ENCODE measurements at regions not wholly inside any gene's neighbourhood (a gene's known extent, or its start where the extent isn't known, plus 50 kb on each side); places are given as distances from the start of the nearest gene placed in this dataset.
A peak's percentile ranks its signal among the peaks of the same experiment; 100 is the strongest.

- no peak overlapping the region for H3K27ac Mint-ChIP-seq
- H3K9me3 Mint-ChIP-seq, result peaks cover 4 to 14% of the 10 kb centered on the region in 2 donors
- ATAC-seq (no peak), DNase-seq (ENCODE audit: low spot score in 2 of 2) (no peak)
- peaks cover 10 to 32% of the 10 kb centered on the region in 2 donors for H3K36me3 Mint-ChIP-seq
Observed at GRCh38 chr13:73879346-73880015, 254.7 kb downstream of the KLF12 start.

- peaks cover 10 to 32% of the 10 kb centered on the region in 2 donors for H3K36me3 Mint-ChIP-seq
Observed at GRCh38 chr13:73877399-73877798, 256.8 kb downstream of the KLF12 start.

GRCh38 chr13:73876323-73876722 is 257.9 kb downstream of the KLF12 start:
- DNase-seq (ENCODE audit: low spot score in 2 of 2) (no peak), ATAC-seq (no peak)
- Mint-ChIP-seq H3K27ac (no peak overlapping the region), H3K9me3 (peaks cover 4 to 14% of the 10 kb centered on the region in 2 donors), H3K36me3 (peaks cover 10 to 32% of the 10 kb centered on the region in 2 donors)

More at GRCh38 chr13:73877399-73877798, 256.8 kb downstream of the KLF12 start:
- peaks cover 4 to 14% of the 10 kb centered on the region in 2 donors for H3K9me3 Mint-ChIP-seq
- ATAC-seq, result no peak
- no peak for DNase-seq (ENCODE audit: low spot score in 2 of 2)
- H3K27ac Mint-ChIP-seq, result no peak overlapping the region

GRCh38 chr13:73873940-73874830 is 260.0 kb downstream of the KLF12 start:
- peaks cover 5 to 21% of the 10 kb centered on the region in 2 donors for H3K36me3 Mint-ChIP-seq
- no peak for ATAC-seq
- peaks cover 4 to 7% of the 10 kb centered on the region in 2 donors for H3K9me3 Mint-ChIP-seq
- DNase-seq (ENCODE audit: low spot score in 2 of 2), result no peak
- H3K27ac Mint-ChIP-seq, result no peak overlapping the region

GRCh38 chr13:73872397-73872796 is 261.8 kb downstream of the KLF12 start:
- H3K27ac Mint-ChIP-seq, result no peak overlapping the region
- peak; percentile 47 to 84 for ATAC-seq
- DNase-seq (ENCODE audit: low spot score in 2 of 2), result no peak

GRCh38 chr13:73870970-73871935 is 263.0 kb downstream of the KLF12 start:
- ATAC-seq, result peak; percentile 29 to 40

More at GRCh38 chr13:73872397-73872796, 261.8 kb downstream of the KLF12 start:
- Mint-ChIP-seq H3K9me3 (no peaks in the 10 kb centered on the region), H3K36me3 (peaks cover 0 to 4% of the 10 kb centered on the region in 2 donors)

GRCh38 chr13:73870036-73870741 is 264.0 kb downstream of the KLF12 start:
- no peak for ATAC-seq
- no peaks in the 10 kb centered on the region for H3K36me3 Mint-ChIP-seq

More at GRCh38 chr13:73870970-73871935, 263.0 kb downstream of the KLF12 start:
- no peaks in the 10 kb centered on the region for H3K36me3 Mint-ChIP-seq
- H3K27ac Mint-ChIP-seq, result peak overlapping the region in 1 of 2 donors; percentile 51
- DNase-seq (ENCODE audit: low spot score in 2 of 2), result no peak
- H3K9me3 Mint-ChIP-seq, result no peaks in the 10 kb centered on the region

GRCh38 chr13:73865027-73865426 is 269.2 kb downstream of the KLF12 start:
- ATAC-seq (no peak), DNase-seq (ENCODE audit: low spot score in 2 of 2) (no peak)
- no peaks in the 10 kb centered on the region for H3K9me3 Mint-ChIP-seq
- H3K27ac Mint-ChIP-seq, result no peak overlapping the region
- H3K36me3 Mint-ChIP-seq, result no peaks in the 10 kb centered on the region

More at GRCh38 chr13:73870036-73870741, 264.0 kb downstream of the KLF12 start:
- DNase-seq (ENCODE audit: low spot score in 2 of 2), result no peak
- no peaks in the 10 kb centered on the region for H3K9me3 Mint-ChIP-seq
- no peak overlapping the region for H3K27ac Mint-ChIP-seq

- ATAC-seq (no peak), DNase-seq (ENCODE audit: low spot score in 2 of 2) (no peak)
- peaks cover 1 to 6% of the 10 kb centered on the region in 2 donors for H3K36me3 Mint-ChIP-seq
- no peak overlapping the region for H3K27ac Mint-ChIP-seq
- H3K9me3 Mint-ChIP-seq, result no peaks in the 10 kb centered on the region
Observed at GRCh38 chr13:73861136-73861535, 273.1 kb downstream of the KLF12 start.

- Mint-ChIP-seq H3K36me3 (peaks cover 7 to 13% of the 10 kb centered on the region in 2 donors), H3K9me3 (no peaks in the 10 kb centered on the region), H3K27ac (no peak overlapping the region)
- ATAC-seq (no peak), DNase-seq (ENCODE audit: low spot score in 2 of 2) (no peak)
Observed at GRCh38 chr13:73860501-73860900, 273.7 kb downstream of the KLF12 start.

- no peak for DNase-seq (ENCODE audit: low spot score in 2 of 2)
- H3K27ac Mint-ChIP-seq, result no peak overlapping the region
- ATAC-seq, result no peak
- H3K9me3 Mint-ChIP-seq, result peaks cover 0 to 3% of the 10 kb centered on the region in 2 donors
- H3K36me3 Mint-ChIP-seq, result peaks cover 7 to 18% of the 10 kb centered on the region in 2 donors
Observed at GRCh38 chr13:73859841-73860240, 274.4 kb downstream of the KLF12 start.

GRCh38 chr13:73857106-73857505 is 277.1 kb downstream of the KLF12 start:
- H3K9me3 Mint-ChIP-seq, result peaks cover 0 to 3% of the 10 kb centered on the region in 2 donors
- peaks cover 7 to 18% of the 10 kb centered on the region in 2 donors for H3K36me3 Mint-ChIP-seq
- DNase-seq (ENCODE audit: low spot score in 2 of 2), result no peak
- no peak for ATAC-seq
- H3K27ac Mint-ChIP-seq, result no peak overlapping the region

GRCh38 chr13:73851104-73851503 is 283.1 kb downstream of the KLF12 start:
- no peak overlapping the region for H3K27ac Mint-ChIP-seq
- H3K36me3 Mint-ChIP-seq, result peaks cover 8 to 14% of the 10 kb centered on the region in 2 donors
- H3K9me3 Mint-ChIP-seq, result peaks cover under 1 to 3% of the 10 kb centered on the region in 2 donors
- ATAC-seq (no peak), DNase-seq (ENCODE audit: low spot score in 2 of 2) (no peak)

- no peak for ATAC-seq
- Mint-ChIP-seq H3K27ac (no peak overlapping the region), H3K9me3 (peaks cover 2 to 5% of the 10 kb centered on the region in 2 donors), H3K36me3 (peaks cover 9 to 12% of the 10 kb centered on the region in 2 donors)
- no peak for DNase-seq (ENCODE audit: low spot score in 2 of 2)
Observed at GRCh38 chr13:73850104-73850873, 283.9 kb downstream of the KLF12 start.

GRCh38 chr13:73849292-73849691 is 284.9 kb downstream of the KLF12 start:
- Mint-ChIP-seq H3K27ac (no peak overlapping the region), H3K36me3 (peaks cover 8 to 9% of the 10 kb centered on the region in 2 donors), H3K9me3 (peaks cover 0 to 5% of the 10 kb centered on the region in 2 donors)
- no peak for ATAC-seq
- DNase-seq (ENCODE audit: low spot score in 2 of 2), result no peak

Measured in activated naive CD4-positive, alpha-beta T cell treated with anti-CD3 and anti-CD28 coated beads, Interleukin-2, amount 50 U/mL, for 72 hours (primary cell).